Esophagus muscularis mucosa (tissue), 3 donors: ENCODE measurements at regions not wholly inside any gene's neighbourhood (a gene's known extent, or its start where the extent isn't known, plus 50 kb on each side); places are given as distances from the start of the nearest gene placed in this dataset.

Experiments used
- CTCF ChIP-seq, 3 experiments: fragments of 200-600 bp in 2 of 3; fragments of 450-650 bp in 1 of 3; sonication (generic) in 2 of 3; IDR thresholded peaks; one replicate each; pipeline ENCODE4 v1.5.1; 2017 to 2019; ENCODE audit warnings: antibody characterized with exemption in 3 of 3, mild to moderate bottlenecking in 2 of 3, moderate library complexity in 1 of 3
- POLR2A ChIP-seq: fragments of 450-650 bp; IDR thresholded peaks from one replicate; pipeline ENCODE4 v1.6.1; 2017; ENCODE audit warnings: antibody characterized with exemption, moderate library complexity, mild to moderate bottlenecking, low read depth

GRCh38 chrX:139020801-139021200, 309.3 kb upstream of the FGF13 start:
- TF ChIP-seq CTCF (IDR thresholded peaks at IDR 0.05): no peak
- TF ChIP-seq POLR2A: no peak
